Lung microvascular endothelial cell (primary cell): ENCODE measurements at regions not wholly inside any gene's neighbourhood (a gene's known extent, or its start where the extent isn't known, plus 50 kb on each side); places are given as distances from the start of the nearest gene placed in this dataset.
A peak's percentile ranks its signal among the peaks of the same experiment; 100 is the strongest.

ENCODE experiments used
- DNase-seq, 2 donors: peaks; one replicate each; pipeline versions ENCODE4 v3.0.0 to v3.0.0-alpha.2; 2010; ENCODE audit warnings: low read depth in 2 of 2

GRCh38 chr15:70406617-70407335, 309.1 kb upstream of the TLE3 start:
- no peak for DNase-seq

- no peak for DNase-seq
Measured at GRCh38 chr15:70401709-70402108, 304.0 kb upstream of the TLE3 start.

DNA sequence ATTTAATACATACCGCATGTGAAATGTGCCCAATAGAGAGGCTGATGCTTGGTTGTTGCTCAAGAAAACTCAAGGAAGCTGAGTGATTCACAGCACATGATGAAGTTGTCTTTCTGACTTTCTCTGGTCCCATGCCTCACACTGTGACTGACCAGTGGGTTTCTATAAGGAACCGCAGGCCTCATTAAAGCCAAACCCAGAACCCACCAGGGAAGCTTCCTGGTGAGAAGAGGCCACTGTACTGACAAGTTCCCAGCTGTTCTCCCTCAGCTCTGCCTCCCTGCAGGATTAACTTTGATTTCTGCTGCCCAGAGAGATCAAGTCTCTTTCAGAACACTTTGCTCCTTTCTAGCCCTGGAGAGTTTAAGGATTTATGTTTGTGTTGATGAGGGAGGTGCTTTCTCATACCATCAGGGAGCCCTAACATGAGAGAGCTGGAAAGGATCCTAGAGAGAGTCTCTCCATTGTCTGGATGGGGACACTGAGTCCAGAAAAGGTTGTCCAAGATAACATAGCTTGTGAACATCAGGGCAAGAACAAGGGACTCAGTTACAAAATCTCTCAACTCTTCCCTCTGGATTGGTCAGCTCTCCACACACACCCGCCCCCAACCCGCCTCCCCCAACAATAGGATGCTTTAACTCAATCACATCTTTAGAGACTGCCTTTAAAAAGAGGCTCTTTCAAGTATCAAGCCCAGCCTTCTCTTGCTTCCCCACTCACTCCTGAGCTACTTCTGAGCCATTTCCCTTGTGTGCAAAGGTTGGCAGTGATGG, 303.2 kb upstream of the TLE3 start:
- no peak for DNase-seq

DNA sequence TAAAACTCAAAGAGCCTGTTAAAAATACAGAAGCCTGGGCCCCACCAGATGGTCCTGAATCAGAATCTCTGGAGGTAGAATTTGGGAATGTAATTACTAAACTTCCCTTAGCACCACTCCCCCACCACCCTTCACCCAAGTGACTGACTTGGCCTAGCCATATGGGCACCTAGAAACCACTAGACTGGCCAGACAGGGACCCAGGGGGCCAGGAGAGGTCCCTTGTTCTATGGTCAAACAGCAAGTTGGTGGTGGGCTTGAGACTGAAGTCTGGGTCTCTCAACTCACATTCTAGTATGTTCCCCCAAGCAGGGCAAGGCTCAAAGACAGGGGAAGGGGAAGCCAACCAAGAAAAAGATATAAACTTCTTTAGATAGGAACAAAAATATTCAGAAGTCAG, 301.5 kb upstream of the TLE3 start:
- DNase-seq: no peak

DNA sequence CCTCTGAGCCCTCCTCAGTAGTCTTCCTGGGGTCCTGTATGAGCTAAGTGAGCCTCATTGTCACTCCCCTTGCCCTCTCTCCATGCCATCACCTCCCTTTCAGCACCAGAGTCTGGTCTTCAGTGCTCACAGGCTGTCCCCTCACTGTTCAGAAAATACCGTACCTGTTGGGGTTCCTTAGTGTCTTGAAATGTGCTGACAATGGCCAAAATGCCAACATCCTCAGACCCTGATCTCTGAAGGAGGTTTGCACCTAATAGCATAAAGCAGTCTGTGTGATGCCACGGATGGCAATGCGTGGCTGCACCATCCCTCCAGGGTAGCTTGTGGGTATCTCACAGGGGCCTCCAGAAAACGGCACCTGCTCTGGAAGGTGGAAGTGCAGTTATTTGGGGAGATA, 301.0 kb upstream of the TLE3 start:
- DNase-seq: no peak

- DNase-seq: no peak
Measured at GRCh38 chr15:70396807-70397206, 299.1 kb upstream of the TLE3 start.

DNA sequence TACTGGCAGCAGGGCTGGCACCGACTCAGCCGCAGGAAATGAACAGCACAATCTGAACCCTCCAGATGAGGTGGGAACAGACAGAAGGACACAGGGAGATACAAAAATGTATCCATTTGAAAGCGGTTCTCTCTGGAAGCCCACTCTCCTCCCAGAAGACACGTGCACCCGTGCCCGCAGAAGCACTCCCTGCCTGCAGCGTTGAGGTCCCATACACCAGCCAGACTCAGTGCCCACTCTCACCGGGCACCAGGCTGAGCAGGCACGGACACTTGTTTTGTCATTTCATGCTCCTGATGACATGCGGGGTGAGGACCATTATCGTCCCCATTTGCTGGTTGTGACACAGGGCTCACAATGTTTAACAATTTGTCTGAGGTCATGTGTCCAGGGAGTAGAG, 297.4 kb upstream of the TLE3 start:
- DNase-seq: no peak

DNA sequence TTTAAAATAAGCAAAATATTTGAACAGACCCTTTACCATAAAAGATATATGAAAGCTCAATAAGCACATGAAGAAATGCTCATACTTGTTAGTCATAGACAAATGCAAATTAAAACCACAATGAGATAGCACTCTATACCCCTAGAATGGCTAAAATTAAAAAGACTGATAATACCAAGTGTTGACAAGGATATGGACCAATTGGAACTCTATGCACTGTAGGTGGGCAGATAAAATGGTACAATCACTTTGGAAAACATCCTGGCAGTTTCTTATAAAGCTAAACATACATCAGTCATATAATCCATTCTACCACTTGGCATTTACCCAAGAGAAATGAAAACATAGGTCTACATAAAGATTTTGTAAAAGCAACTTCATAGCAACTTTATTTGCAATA, 293.0 kb upstream of the TLE3 start:
- no peak for DNase-seq

GRCh38 chr15:70387993-70388392, 290.3 kb upstream of the TLE3 start:
- no peak for DNase-seq

DNA sequence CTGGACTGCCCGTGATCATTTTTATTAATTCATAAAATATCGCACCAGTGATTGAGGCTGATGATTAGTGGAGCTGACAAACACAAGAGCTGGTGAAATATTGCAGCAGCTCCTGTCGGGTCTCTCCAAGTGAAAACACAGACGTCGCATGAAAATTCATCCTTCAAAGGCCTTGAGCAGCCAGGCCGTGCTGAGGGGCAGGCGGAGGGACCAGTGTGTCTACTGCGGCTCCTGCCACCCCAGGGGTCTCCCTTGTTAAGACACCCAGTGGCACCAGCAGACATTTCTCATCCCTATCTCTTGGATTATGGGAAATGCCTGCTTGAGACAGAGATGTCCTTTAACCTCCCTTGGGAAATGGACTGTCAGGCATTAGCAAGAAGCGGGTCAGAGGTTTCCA, 289.4 kb upstream of the TLE3 start:
- DNase-seq: no peak

GRCh38 chr15:70385711-70386110, 288.0 kb upstream of the TLE3 start:
- no peak for DNase-seq

GRCh38 chr15:70385052-70385451, 287.3 kb upstream of the TLE3 start:
- no peak for DNase-seq

- no peak for DNase-seq
Measured at GRCh38 chr15:70383856-70384255, 286.1 kb upstream of the TLE3 start.

DNA sequence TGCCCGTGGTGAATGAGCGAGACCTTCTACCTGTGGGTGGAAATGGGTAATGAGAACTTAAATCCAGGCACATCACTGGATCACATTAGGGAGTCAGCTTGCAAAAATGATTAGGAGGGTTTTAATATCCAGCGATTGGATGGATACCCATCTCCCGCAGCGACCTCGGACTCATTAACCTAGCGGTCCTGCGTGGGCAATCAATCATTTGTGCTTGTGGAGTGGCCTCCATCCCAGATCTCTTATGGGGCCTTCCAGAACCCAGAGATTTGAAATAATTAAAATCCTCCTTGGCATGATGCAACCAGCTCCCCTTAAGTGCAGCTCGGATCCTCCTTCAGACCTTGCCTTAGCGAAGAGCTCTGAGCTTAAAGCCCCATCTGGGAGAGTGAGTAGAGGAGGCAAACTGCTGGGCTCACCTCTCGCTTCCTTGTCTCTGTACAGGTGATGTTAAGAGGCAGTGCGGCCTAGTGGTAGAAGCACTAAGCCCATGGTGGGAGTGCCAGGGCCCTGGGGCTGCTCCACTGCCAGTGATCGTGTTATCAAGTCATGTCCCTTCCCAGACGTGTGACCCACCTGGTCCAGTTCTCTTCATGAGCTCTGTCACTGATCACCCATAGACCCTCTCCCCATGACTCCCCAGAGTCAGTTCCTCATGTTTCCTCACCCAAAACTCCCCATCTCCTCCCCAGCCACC, 285.2 kb upstream of the TLE3 start:
- no peak for DNase-seq

DNA sequence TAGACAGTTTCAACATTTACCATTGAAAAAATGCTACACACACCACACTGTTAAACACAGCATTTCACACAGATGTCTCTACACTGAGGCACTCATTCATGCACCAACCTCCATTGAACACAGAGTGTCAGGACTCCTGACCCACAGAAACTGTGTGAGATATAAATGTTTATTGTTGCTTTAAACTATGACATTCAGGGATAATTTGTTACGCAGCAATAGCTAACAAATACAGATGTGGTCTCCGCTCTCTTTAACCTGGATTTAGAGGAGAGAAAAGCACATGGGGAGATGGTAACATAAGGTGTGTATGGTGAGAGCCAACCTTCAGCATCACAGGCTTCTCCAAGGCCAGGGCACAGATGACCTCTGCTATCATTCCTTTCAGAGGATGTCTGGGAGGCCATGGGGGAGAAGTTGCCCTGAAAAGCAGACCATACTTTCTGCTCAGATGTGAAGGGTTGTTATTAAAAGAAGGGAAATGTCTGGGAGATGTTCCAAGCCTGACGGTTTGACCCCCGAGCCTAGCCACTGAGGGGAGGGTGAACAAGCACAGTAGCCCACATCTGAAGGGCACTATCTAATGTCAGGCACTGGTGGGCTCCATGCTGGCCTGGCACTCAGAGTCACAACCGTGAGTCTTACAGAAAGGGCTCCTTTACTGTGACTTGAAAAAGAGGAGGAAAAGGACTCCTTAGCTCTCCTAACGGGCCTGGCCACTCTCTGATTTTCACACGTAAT, 284.5 kb upstream of the TLE3 start:
- DNase-seq: no peak

DNA sequence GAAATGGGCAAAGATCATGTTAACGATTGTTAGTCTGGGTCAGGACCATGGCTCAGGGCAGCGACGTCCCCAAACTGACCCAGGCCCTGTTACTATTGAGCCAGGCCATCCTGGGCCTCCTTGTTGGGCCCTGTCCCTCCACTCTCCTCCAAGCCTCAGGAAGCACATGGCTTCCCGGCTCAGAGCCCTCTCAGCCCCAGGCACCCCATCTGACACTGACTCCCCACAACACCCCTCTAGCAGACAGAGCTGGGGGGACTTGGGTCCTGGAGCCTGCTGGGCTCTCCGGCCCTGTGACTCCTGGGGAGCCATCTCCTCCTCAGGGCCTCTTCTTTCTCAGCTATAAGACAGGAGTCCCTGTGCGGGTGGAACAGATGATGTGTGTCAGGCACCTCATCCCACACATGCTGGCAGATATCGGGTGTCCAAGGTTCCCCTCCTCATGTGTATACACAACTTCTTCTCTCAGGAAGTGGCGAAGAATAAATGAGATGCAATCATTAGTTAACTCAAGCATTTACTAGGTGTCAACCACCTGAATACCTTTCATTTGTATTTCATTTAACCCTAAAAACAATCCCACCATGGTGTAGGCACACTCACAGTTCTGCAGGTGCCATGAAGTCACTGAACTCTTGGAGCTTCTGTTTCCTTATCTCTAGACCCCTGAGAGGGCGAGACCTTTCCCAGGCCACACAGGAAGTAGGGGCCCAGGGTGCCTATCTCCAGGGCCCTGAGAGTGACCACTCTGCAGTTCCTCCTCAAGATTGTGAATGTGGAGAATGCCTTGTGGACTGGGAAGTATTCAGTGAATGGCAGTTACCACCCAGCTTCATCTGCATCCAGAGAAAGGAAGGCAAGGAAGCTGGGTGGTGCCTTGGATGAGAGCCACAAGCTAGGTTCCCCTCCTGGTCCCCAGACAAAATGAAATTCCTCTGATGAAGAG, 282.5 kb upstream of the TLE3 start:
- DNase-seq: no peak

GRCh38 chr15:70379134-70379533, 281.4 kb upstream of the TLE3 start:
- DNase-seq: no peak

GRCh38 chr15:70378126-70379031, 280.7 kb upstream of the TLE3 start:
- DNase-seq: no peak

DNA sequence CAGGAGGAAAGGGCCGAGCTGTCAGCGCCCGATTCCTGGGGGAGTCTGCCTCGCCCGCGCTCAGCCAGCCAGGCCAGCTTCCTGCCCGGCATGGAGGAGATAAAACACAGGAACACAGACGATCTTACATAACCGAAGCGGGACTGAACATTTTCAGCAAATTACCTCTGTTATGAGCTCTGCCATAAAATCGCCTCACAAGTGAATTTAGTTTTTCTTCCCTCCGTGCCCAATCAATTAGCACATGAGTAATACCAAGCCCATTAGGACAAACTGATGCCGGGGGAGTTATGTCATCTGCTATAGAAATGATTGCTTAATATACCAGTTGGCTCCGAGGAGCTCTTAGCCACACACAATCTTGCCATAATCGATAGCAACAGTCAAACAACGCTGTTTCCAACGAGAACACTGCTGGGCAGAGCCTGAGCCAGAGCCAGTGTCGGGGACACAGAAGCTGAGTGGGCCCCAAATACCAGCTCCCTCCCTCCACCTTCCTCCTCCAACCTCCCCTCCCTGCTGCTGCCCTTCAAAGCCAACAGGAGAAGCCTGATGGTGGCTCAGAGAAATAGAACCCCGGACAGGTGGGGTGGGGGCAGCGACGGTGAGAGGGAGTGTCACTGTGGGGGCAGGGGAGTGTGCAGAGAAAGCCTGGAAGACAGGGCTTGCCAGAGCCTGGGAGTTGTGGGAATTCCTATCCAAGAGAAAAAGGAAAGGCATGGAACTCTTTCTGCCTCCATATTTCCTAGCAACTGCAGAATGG, 279.4 kb upstream of the TLE3 start:
- peak in 1 of 2 donors; percentile 8 for DNase-seq
